NB4 (cell line): ENCODE measurements at regions not wholly inside any gene's neighbourhood (a gene's known extent, or its start where the extent isn't known, plus 50 kb on each side); places are given as distances from the start of the nearest gene placed in this dataset.

ENCODE experiments used
- DNase-seq: peaks from one replicate; pipeline ENCODE4 v3.0.0; 2010; ENCODE audit warnings: low read depth
- H3K4me3 ChIP-seq: one replicate; pipeline ENCODE4 v1.5.1; 2011; ENCODE audit warnings: mild to moderate bottlenecking, low read depth, low read length, moderate library complexity
- MYC ChIP-seq: IDR thresholded peaks from 2 replicates; pipeline ENCODE4 v1.6.1; 2011; ENCODE audit warnings: low read depth, low read length
- POLR2A ChIP-seq: IDR thresholded peaks from 2 replicates; pipeline ENCODE4 v1.6.1; 2011; ENCODE audit warnings: mild to moderate bottlenecking; ENCODE audit not compliant: insufficient read length; ENCODE audit errors: extremely low read depth
- TF ChIP-seq, protein P1 (sequence below): IDR thresholded peaks from one replicate; pipeline ENCODE4 v1.5.1; 2012; ENCODE audit warnings: low read depth, low read length
- TF ChIP-seq, protein P2 (sequence below): IDR thresholded peaks from 2 replicates; pipeline ENCODE4 v1.6.1; 2011; ENCODE audit warnings: low read depth, low read length

- no peak overlapping the region for H3K4me3 ChIP-seq
- DNase-seq, result no peak
- no peak for TF ChIP-seq MYC
- TF ChIP-seq, protein P1, sequence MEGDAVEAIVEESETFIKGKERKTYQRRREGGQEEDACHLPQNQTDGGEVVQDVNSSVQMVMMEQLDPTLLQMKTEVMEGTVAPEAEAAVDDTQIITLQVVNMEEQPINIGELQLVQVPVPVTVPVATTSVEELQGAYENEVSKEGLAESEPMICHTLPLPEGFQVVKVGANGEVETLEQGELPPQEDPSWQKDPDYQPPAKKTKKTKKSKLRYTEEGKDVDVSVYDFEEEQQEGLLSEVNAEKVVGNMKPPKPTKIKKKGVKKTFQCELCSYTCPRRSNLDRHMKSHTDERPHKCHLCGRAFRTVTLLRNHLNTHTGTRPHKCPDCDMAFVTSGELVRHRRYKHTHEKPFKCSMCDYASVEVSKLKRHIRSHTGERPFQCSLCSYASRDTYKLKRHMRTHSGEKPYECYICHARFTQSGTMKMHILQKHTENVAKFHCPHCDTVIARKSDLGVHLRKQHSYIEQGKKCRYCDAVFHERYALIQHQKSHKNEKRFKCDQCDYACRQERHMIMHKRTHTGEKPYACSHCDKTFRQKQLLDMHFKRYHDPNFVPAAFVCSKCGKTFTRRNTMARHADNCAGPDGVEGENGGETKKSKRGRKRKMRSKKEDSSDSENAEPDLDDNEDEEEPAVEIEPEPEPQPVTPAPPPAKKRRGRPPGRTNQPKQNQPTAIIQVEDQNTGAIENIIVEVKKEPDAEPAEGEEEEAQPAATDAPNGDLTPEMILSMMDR, result no peak
- no peak for TF ChIP-seq POLR2A
- TF ChIP-seq, protein P2, sequence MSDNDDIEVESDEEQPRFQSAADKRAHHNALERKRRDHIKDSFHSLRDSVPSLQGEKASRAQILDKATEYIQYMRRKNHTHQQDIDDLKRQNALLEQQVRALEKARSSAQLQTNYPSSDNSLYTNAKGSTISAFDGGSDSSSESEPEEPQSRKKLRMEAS, result no peak
Measured at GRCh38 chr1:208880433-208881100, 636.4 kb upstream of the PLXNA2 start.

- TF ChIP-seq MYC, result no peak
- TF ChIP-seq, protein P1, result no peak
- H3K4me3 ChIP-seq, result no peak overlapping the region
- no peak for DNase-seq
Measured at GRCh38 chr1:208885060-208885459, 640.9 kb upstream of the PLXNA2 start.

DNA sequence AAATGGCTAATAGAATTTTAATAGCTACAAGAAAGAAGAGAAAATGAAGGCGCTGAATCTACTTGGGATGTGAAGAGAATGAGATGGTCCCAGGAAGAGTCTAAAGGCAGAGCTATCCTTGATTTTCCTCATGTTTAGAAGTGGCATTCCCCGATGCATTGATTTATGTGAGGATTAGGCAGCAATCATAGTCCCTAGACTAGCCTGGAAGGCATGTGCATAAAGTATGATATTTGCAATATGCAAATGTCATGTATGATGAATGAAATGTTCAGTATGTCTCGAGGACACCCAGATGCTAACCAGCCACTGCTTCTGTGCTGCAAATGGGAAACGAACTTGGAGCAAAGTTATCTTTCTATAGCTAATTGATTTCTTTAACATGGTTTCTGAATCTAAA is 641.5 kb upstream of the PLXNA2 start:
- TF ChIP-seq, protein P2, result no peak
- TF ChIP-seq MYC (no peak), POLR2A (no peak)
- TF ChIP-seq, protein P1, result no peak
- no peak overlapping the region for H3K4me3 ChIP-seq
- no peak for DNase-seq

- TF ChIP-seq MYC (no peak), POLR2A (no peak)
- TF ChIP-seq, protein P1, result no peak
- TF ChIP-seq, protein P2, result no peak
- no peak overlapping the region for H3K4me3 ChIP-seq
- no peak for DNase-seq
Measured at GRCh38 chr1:208888376-208888775, 644.2 kb upstream of the PLXNA2 start.

DNA sequence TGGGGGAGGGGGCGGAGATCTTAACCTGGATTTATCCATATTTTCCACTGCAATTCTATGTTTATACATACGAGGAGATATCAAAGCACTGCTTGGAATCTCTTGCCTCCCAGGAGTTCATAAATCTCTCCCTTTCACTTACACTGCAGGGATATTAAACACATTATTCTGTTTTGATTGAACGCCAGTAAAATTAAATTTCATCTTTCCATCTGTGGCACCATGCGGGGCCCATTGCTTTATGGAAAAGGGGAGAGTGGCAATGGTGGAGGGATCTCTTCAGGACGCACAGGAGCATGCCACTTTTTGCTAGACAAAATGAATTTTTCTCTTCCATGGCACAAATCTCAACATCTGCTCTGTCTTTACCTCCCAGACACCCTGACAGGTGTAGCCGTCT is 648.0 kb upstream of the PLXNA2 start:
- TF ChIP-seq, protein P2, result no peak
- TF ChIP-seq, protein P1, result no peak
- no peak for TF ChIP-seq POLR2A
- TF ChIP-seq MYC, result no peak
- no peak overlapping the region for H3K4me3 ChIP-seq
- no peak for DNase-seq

GRCh38 chr1:208893251-208893650 is 649.1 kb upstream of the PLXNA2 start:
- no peak overlapping the region for H3K4me3 ChIP-seq
- TF ChIP-seq MYC (no peak), POLR2A (no peak)
- TF ChIP-seq, protein P1, result no peak
- TF ChIP-seq, protein P2, result no peak
- no peak for DNase-seq
